ENCODE measurements at regions not wholly inside any gene's neighbourhood (a gene's known extent, or its start where the extent isn't known, plus 50 kb on each side); places are given as distances from the start of the nearest gene placed in this dataset.

DNA sequence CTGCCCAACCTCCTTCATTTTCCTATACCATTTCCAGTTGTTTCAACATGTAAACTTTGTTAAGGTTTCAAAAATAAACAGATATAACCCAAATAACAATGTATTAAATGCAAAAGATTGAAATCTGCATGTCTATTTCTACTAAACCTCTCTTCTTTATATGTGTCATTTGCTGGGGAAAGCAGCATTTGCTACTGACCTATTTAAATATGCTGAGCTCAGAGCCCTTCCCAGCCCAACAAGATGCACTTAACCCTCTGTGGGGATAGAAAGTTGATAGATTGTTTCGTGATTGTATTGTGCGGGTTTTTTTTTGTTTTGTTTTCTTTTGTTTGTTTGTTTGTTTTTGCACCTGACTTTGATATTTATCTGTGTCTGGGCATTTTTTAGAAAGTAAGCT is 139.5 kb downstream of the UCHL1 start:
- TF ChIP-seq CTCF (IDR thresholded peaks at IDR 0.05) (no peak), POLR2A (IDR thresholded peaks at IDR 0.05) (no peak), POLR2AphosphoS5 (IDR thresholded peaks at IDR 0.05) (no peak)

Data from prostate gland (tissue), 2 donors.